ENCODE measurements at regions not wholly inside any gene's neighbourhood (a gene's known extent, or its start where the extent isn't known, plus 50 kb on each side); places are given as distances from the start of the nearest gene placed in this dataset.

- TF ChIP-seq, protein P1, sequence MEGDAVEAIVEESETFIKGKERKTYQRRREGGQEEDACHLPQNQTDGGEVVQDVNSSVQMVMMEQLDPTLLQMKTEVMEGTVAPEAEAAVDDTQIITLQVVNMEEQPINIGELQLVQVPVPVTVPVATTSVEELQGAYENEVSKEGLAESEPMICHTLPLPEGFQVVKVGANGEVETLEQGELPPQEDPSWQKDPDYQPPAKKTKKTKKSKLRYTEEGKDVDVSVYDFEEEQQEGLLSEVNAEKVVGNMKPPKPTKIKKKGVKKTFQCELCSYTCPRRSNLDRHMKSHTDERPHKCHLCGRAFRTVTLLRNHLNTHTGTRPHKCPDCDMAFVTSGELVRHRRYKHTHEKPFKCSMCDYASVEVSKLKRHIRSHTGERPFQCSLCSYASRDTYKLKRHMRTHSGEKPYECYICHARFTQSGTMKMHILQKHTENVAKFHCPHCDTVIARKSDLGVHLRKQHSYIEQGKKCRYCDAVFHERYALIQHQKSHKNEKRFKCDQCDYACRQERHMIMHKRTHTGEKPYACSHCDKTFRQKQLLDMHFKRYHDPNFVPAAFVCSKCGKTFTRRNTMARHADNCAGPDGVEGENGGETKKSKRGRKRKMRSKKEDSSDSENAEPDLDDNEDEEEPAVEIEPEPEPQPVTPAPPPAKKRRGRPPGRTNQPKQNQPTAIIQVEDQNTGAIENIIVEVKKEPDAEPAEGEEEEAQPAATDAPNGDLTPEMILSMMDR (conservative IDR thresholded peaks at IDR 0.05), result no peak
- no peak for TF ChIP-seq ZFX (IDR thresholded peaks at IDR 0.05)
- no peak overlapping the region for H3K27ac ChIP-seq
Measured at GRCh38 chr2:226429476-226429875, 370.1 kb downstream of the IRS1 start.

DNA sequence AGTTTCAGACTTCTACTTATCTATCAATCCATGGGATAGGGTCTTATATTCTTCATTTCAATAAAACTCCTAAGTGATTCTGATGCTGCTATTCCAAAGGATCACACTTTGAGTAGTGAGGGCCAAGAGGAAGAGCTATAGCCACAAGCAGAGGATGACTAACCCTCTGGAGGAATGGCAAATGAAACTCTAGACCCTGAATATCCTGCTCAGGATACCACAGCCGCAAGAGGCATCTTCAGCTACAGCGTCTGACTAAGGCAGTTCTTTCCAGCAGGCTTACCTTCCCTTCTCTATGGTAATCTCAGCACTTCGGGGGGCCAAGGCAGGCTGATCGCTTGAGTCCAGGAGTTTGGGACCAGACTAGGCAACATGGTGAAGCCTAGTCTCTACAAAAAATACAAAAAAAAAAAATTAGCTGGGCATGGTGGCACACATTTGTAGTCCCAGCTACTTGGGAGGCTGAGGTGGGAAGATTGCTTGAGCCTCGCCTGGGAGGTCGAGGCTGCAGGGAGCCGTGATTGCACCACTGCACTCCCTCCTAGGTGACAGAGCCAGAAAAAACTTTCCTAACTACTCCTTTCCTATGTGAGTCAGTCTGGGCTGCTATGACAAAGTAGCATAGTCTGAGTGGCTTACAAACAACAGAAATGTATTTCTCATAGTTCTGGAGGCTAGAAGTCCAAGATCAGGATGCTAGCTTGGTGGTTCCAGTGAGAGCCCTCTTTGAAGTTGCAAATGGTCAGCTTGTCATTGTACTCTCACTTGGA, 371.9 kb downstream of the IRS1 start:
- TF ChIP-seq, protein P1 (conservative IDR thresholded peaks at IDR 0.05), result no peak
- TF ChIP-seq ZFX (IDR thresholded peaks at IDR 0.05), result no peak
- no peak overlapping the region for H3K27ac ChIP-seq

GRCh38 chr2:226426292-226426736, 373.3 kb downstream of the IRS1 start:
- no peak for TF ChIP-seq ZFX (IDR thresholded peaks at IDR 0.05)
- TF ChIP-seq, protein P1 (conservative IDR thresholded peaks at IDR 0.05), result no peak
- no peak overlapping the region for H3K27ac ChIP-seq

DNA sequence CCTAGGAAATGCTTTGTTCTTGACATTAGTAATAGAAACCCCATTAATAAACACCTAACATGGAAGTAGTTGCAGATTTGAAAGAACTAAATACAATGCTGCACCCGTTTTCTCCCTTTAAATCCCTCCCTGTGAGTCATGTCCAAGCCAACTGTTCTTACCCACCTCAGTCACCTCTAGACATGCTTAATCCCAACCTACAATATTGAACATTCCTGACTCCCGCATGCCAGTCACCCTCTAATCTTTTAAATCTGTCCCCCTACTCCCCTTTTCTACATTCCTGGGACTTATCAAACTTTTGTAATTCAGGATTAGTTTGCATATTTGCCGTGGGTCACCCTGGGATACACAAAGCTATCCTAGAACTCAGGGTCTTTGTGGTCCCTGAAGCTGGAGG, 374.6 kb downstream of the IRS1 start:
- no peak overlapping the region for H3K27ac ChIP-seq
- TF ChIP-seq, protein P1 (conservative IDR thresholded peaks at IDR 0.05), result no peak
- TF ChIP-seq ZFX (IDR thresholded peaks at IDR 0.05), result no peak

GRCh38 chr2:226423498-226423960, 376.1 kb downstream of the IRS1 start:
- TF ChIP-seq, protein P1 (conservative IDR thresholded peaks at IDR 0.05), result no peak
- no peak for TF ChIP-seq ZFX (IDR thresholded peaks at IDR 0.05)
- H3K27ac ChIP-seq, result no peak overlapping the region

DNA sequence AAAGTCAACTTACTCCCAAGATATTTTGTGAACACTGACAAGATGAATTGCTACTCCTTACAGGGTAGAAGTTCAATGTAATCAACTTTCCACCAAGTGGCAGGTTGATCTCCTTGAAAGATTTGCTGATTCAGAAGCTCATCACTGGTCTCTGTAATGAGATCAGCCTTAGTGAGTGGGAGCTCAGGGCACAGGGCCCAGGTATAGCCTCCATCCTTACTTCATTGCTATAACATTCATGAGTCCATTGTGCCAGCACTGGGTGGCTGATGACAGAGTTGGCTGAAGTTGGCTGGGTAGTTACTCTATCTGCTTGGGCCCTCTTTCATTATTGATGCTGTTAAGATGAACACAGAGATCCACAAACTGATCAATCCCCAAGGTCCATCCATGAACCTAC, 379.0 kb downstream of the IRS1 start:
- TF ChIP-seq, protein P1 (conservative IDR thresholded peaks at IDR 0.05), result no peak
- TF ChIP-seq ZFX (IDR thresholded peaks at IDR 0.05), result no peak
- H3K27ac ChIP-seq, result no peak overlapping the region

GRCh38 chr2:226418521-226418920, 381.1 kb downstream of the IRS1 start:
- H3K27ac ChIP-seq, result no peak overlapping the region
- TF ChIP-seq ZFX (IDR thresholded peaks at IDR 0.05), result no peak
- TF ChIP-seq, protein P1 (conservative IDR thresholded peaks at IDR 0.05), result no peak
